ENCODE measurements at regions not wholly inside any gene's neighbourhood (a gene's known extent, or its start where the extent isn't known, plus 50 kb on each side); places are given as distances from the start of the nearest gene placed in this dataset.
A peak's percentile ranks its signal among the peaks of the same experiment; 100 is the strongest.

DNA sequence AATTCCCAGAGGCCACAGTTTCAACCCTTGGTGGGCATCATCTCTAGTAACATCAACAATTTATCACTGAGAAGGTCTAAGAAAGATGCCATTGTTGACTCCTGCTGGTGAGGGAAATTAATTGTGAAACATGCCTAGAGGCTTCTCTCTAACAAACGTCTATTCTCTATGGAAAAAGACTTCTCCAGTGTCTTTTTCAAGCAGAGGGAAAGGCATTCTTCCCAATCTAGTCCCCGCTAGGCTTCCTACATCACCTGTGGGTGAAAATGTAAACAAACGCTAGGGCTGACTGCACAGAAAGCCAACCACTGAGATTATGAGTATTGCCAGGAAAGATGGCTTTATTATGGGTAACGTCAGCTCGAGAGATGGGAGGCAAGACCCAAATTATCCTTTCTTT lies 677.4 kb downstream of the NCAM2 start:
- TF ChIP-seq, protein P1, sequence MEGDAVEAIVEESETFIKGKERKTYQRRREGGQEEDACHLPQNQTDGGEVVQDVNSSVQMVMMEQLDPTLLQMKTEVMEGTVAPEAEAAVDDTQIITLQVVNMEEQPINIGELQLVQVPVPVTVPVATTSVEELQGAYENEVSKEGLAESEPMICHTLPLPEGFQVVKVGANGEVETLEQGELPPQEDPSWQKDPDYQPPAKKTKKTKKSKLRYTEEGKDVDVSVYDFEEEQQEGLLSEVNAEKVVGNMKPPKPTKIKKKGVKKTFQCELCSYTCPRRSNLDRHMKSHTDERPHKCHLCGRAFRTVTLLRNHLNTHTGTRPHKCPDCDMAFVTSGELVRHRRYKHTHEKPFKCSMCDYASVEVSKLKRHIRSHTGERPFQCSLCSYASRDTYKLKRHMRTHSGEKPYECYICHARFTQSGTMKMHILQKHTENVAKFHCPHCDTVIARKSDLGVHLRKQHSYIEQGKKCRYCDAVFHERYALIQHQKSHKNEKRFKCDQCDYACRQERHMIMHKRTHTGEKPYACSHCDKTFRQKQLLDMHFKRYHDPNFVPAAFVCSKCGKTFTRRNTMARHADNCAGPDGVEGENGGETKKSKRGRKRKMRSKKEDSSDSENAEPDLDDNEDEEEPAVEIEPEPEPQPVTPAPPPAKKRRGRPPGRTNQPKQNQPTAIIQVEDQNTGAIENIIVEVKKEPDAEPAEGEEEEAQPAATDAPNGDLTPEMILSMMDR (conservative IDR thresholded peaks at IDR 0.05; ENCODE audit: low read depth, low read length) = no peak
- DNase-seq (ENCODE audit: low read depth) = no peak
- H3K4me3 ChIP-seq (ENCODE audit: low read depth, low read length) = no peak overlapping the region

DNA sequence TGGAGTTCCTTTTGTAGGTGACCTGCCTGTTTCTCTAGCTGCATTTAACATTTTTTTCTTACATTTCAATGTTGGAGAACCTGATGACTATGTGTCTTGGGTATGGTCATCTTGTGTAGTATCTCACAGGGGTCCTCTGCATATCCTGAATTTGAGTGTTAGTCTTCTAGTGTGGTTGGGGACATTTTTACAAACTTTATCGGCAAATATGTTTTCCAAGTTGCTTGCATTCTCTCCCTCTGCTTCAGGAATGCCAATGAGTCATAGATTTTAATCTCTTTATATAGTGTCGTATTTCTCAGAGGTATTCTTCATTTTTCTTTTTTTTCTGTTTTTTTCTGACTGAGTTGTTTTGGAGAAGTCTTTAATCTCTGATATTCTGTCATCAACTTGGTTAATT lies 684.0 kb downstream of the NCAM2 start:
- TF ChIP-seq, protein P1 (conservative IDR thresholded peaks at IDR 0.05; ENCODE audit: low read depth, low read length) = no peak
- no peak overlapping the region for H3K4me3 ChIP-seq (ENCODE audit: low read depth, low read length)
- peak; percentile 69 for DNase-seq (ENCODE audit: low read depth)

DNA sequence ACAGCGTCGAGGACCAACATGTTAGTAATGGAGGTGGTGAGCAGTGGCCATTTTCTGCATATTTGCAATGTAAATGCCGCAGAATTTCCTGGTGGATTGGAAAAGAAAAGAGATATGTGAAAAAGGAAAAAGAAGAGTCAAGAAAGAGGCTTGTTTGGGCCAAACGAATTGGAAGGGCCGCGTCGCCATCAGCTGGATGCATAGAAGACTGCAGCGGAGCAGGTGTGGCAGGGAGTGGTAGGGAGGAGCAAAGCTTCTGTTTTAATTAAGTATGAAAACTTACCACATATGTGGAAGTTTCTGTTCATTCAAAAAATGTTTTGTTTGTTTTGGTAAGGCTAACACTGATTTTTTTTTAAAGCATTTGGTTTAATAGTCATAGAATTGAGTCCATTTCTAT lies 690.7 kb downstream of the NCAM2 start:
- no peak overlapping the region for H3K4me3 ChIP-seq (ENCODE audit: low read depth, low read length)
- TF ChIP-seq, protein P1 (conservative IDR thresholded peaks at IDR 0.05; ENCODE audit: low read depth, low read length) = peak; percentile 90
- DNase-seq (ENCODE audit: low read depth) = peak; percentile 76

DNA sequence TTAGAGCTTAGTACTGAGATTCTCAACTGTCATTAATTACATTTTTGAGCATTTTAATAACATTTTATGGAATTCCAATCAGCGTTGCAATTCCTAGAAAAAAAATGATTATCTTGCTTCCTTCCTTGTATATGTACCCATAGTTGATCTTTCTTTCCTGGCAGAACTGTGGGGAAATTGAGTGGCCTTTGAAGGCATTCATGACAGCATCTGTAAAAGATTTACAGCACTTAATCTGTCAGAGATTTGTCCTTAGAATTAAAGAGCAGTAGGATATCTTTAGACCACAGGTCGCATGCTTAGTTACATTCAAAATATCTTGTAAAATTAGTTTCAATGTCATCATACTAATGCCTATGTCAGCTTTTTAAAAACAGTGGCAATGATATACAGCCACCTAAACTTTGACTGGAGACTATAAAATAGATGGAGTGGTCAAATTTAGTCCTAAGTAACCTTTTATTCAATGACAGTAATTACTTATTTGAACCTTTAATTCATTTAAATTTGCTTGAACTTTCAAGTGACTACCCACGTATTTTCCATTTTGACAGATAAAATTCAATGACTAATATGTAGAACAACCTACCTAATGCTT lies 692.0 kb downstream of the NCAM2 start:
- DNase-seq (ENCODE audit: low read depth) = no peak
- TF ChIP-seq, protein P1 (conservative IDR thresholded peaks at IDR 0.05; ENCODE audit: low read depth, low read length) = no peak

DNA sequence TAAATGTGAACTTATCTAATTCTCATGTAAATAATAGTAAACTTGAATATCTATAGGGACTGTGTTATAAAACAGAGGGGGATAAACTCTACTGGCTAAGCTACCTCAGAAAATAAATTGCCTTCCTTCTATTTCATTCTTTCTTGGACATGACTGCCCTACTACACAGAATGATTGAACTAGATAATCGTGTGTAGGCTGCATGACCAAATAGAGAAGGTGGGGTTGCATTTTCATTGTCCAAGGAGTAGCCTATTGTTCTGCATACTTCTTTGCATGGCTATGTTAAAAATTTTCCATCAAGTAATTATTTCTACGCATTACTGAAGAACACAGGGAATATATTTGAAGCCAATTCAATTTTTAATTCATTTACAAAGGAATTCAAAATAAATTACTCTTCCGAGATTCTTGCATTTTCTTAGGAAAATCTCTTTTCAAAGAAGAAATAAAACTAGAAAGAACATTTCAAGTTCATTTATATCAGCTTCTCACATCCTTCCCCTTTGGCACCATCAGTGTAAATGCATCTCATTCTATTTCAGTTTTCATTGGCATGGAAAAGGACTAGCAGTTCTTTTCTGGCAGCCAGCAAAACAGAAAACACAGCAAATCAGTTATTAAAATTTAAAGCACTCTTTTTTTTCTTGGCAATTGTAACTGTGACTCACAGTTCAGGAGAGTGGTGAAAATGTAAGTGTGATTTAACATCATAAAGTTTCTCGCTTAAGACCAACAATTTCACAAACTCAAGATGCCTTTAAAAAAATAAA lies 714.7 kb downstream of the NCAM2 start:
- TF ChIP-seq, protein P1 (conservative IDR thresholded peaks at IDR 0.05; ENCODE audit: low read depth, low read length) = no peak
- DNase-seq (ENCODE audit: low read depth) = peak; percentile 81
- H3K4me3 ChIP-seq (ENCODE audit: low read depth, low read length) = no peak overlapping the region

More for the DNA sequence above, 692.0 kb downstream of the NCAM2 start:
- H3K4me3 ChIP-seq (ENCODE audit: low read depth, low read length) = no peak overlapping the region

DNA sequence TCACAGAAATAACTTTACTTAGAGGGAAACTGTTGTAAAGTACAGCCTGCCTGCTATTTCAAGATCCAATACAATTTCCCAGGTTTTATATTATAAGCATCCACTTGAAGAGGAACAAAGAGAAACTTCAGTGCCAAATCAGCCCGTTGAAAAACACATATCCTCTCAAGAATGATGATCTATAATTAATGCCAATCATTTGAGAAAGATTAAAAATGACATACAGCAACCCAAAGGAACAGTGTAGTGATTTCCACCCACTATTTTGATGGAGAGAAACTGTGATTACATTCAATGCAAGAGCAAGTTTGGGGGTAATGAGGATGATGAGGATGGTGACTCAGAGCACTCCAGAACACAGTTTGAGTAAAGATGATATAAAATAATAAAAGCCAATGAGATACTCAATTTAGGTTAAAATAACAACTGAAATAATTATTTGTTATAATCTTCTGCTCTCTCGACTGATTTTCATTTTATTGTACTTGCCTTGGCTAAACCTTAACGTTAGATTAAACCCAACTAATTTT lies 715.5 kb downstream of the NCAM2 start:
- TF ChIP-seq, protein P1 (conservative IDR thresholded peaks at IDR 0.05; ENCODE audit: low read depth, low read length) = no peak
- no peak overlapping the region for H3K4me3 ChIP-seq (ENCODE audit: low read depth, low read length)
- DNase-seq (ENCODE audit: low read depth) = peak; percentile 3
